K562 (cell line): ENCODE measurements at regions not wholly inside any gene's neighbourhood (a gene's known extent, or its start where the extent isn't known, plus 50 kb on each side); places are given as distances from the start of the nearest gene placed in this dataset.

Source experiments
- ATAC-seq: fragments of 200-7000 bp; cut with Tn5 transposase; 3 replicates; pipeline ENCODE4 v1.9.1; 2020; ENCODE audit warnings: moderate library complexity
- BruUV-seq: library from RNA; stranded (reverse); fragments of 400-500 nt; replicated peaks from 2 replicates; lab custom pipeline; 2021; lab: Mats Ljungman, UMichigan
- CTCF ChIA-PET: fragments of 300-600 bp; formaldehyde crosslinking; extraction: SDS; loops from one replicate; lab custom pipeline; 2021; ENCODE audit warnings: low intra/inter-chr PET ratio; lab: Yijun Ruan, JAX
- POLR2A ChIA-PET: fragments of 300-600, 350-650 bp; sonication (Branson Sonifier 250); formaldehyde crosslinking; extraction: SDS; loops from one replicate; lab custom pipeline; 2021; ENCODE audit warnings: antibody characterized with exemption, inconsistent platforms; lab: Yijun Ruan, JAX
- DNase-seq, 4 experiments: peaks; one replicate each; pipeline versions ENCODE4 v3.0.0 to v3.0.0-alpha.2; 2011 to 2018; ENCODE audit warnings: low spot score in 3 of 4, mixed read lengths in 3 of 4; ENCODE audit errors: extremely low read depth in 1 of 4
- FAIRE-seq: peaks from 2 replicates; lab custom pipeline; 2011; peaks lifted over from hg19 to GRCh38; lab: Jason Lieb, UNC
- H2AFZ ChIP-seq: 2 replicates; pipeline ENCODE4 v1.6.0; 2011; ENCODE audit warnings: low read depth, low read length, control low read depth, inconsistent platforms
- H3K27ac ChIP-seq: fragments of 200-600 bp; 3 replicates; pipeline ENCODE4 v1.8.0; 2011; ENCODE audit warnings: low read depth, mild to moderate bottlenecking, control low read depth, inconsistent platforms, low read length, moderate library complexity, mixed read lengths; ENCODE audit errors: extremely low read depth
- H3K27me3 ChIP-seq, 2 experiments: fragments of 300-600 bp in 1 of 2; 2 replicates in 1 of 2; 3 replicates in 1 of 2; pipeline versions ENCODE4 v1.6.0 to v1.8.0; 2011; ENCODE audit warnings: inconsistent platforms in 2 of 2, low read length in 2 of 2, mild to moderate bottlenecking in 1 of 2, mixed read lengths in 1 of 2, moderate library complexity in 1 of 2; ENCODE audit not compliant: control insufficient read depth in 2 of 2, insufficient read depth in 2 of 2
- H3K36me3 ChIP-seq: fragments of 300-600 bp; 3 replicates; pipeline ENCODE4 v1.8.0; 2011; ENCODE audit warnings: mild to moderate bottlenecking, low read length, inconsistent platforms; ENCODE audit not compliant: control insufficient read depth, insufficient read depth
- H3K4me1 ChIP-seq, 2 experiments: fragments of 200-600 bp in 1 of 2; replicated peaks in 1 of 2; 2 replicates in 1 of 2; 3 replicates in 1 of 2; pipeline versions ENCODE4 v1.5.1 to v1.8.0; 2011; ENCODE audit warnings: inconsistent platforms in 2 of 2, low read length in 2 of 2, mild to moderate bottlenecking in 1 of 2, mixed read lengths in 1 of 2, moderate library complexity in 1 of 2; ENCODE audit not compliant: control insufficient read depth in 2 of 2, insufficient read depth in 2 of 2
- H3K4me2 ChIP-seq: 2 replicates; pipeline ENCODE4 v1.6.1; 2011; ENCODE audit warnings: low read length, control low read depth, inconsistent platforms, mixed read lengths; ENCODE audit not compliant: insufficient read depth
- H3K4me3 ChIP-seq: fragments of 200-600 bp; sonication (generic), shearing (Covaris generic); 2 replicates; pipeline ENCODE4 v1.5.1; 2016; ENCODE audit warnings: control low read depth, inconsistent platforms
- H3K79me2 ChIP-seq: fragments of 200-600 bp; 3 replicates; pipeline ENCODE4 v1.8.0; 2011; ENCODE audit warnings: low read length, inconsistent platforms; ENCODE audit not compliant: control insufficient read depth, insufficient read depth
- H3K9ac ChIP-seq, 2 experiments: 2 replicates each; pipeline versions ENCODE4 v1.6.0 to v1.6.1; 2011; ENCODE audit warnings: low read depth in 2 of 2, low read length in 2 of 2, control low read depth in 1 of 2, inconsistent platforms in 1 of 2, mild to moderate bottlenecking in 1 of 2, mixed read lengths in 1 of 2; ENCODE audit not compliant: insufficient read depth in 1 of 2
- H3K9me1 ChIP-seq: one replicate; pipeline ENCODE4 v1.6.0; 2011; ENCODE audit warnings: inconsistent platforms, mild to moderate bottlenecking, low read length, moderate library complexity; ENCODE audit not compliant: control insufficient read depth, insufficient read depth
- H3K9me3 ChIP-seq: replicated peaks from 2 replicates; pipeline ENCODE4 v1.5.1; 2011; ENCODE audit warnings: low read depth, low read length, inconsistent platforms; ENCODE audit not compliant: control insufficient read depth, insufficient read depth
- H4K20me1 ChIP-seq: replicated peaks from 2 replicates; pipeline ENCODE4 v1.6.1; 2011; ENCODE audit warnings: low read length, inconsistent platforms, mixed read lengths; ENCODE audit not compliant: control insufficient read depth, insufficient read depth
- CEBPB ChIP-seq: fragments of 450-650 bp; IDR thresholded peaks from 2 replicates; pipeline ENCODE4 v1.6.1; 2016; ENCODE audit warnings: missing genetic modification characterization, missing compliant biosample characterization
- CEBPG ChIP-seq, 3 experiments: fragments of 200-800 bp in 1 of 3; sonication (Bioruptor generic) in 1 of 3; sonication (generic) in 1 of 3; formaldehyde crosslinking in 1 of 3; IDR thresholded peaks in 2 of 3; conservative IDR thresholded peaks in 1 of 3; 2 replicates each; pipeline versions ENCODE4 v1.6.1 to v1.8.0; 2016 to 2022; ENCODE audit warnings: missing compliant biosample characterization in 2 of 3, missing genetic modification characterization in 2 of 3, mild to moderate bottlenecking in 1 of 3, missing genetic modification reagents in 1 of 3
- CTCF ChIP-seq, 3 experiments: IDR thresholded peaks in 2 of 3; conservative IDR thresholded peaks in 1 of 3; 2 replicates each; pipeline ENCODE4 v1.5.1; 2011 to 2012; ENCODE audit warnings: low read length in 3 of 3, mild to moderate bottlenecking in 3 of 3, control low read depth in 2 of 3, improper control_type of control experiment in 1 of 3, inconsistent platforms in 1 of 3, low read depth in 1 of 3, mixed read lengths in 1 of 3, moderate library complexity in 1 of 3; ENCODE audit not compliant: insufficient read depth in 2 of 3
- EHMT2 ChIP-seq: fragments of 450-650 bp; IDR thresholded peaks from 2 replicates; pipeline ENCODE4 v1.6.1; 2018; ENCODE audit warnings: antibody characterized with exemption
- GMEB1 ChIP-seq: fragments of 250-450 bp; sonication (Bioruptor Pico); IDR thresholded peaks from 2 replicates; pipeline ENCODE4 v1.4.0; 2020; ENCODE audit warnings: mild to moderate bottlenecking
- ILF3 ChIP-seq: fragments of 450-650 bp; IDR thresholded peaks from 2 replicates; pipeline ENCODE4 v1.6.1; 2018; ENCODE audit warnings: antibody characterized with exemption, mild to moderate bottlenecking, moderate library complexity, borderline replicate concordance
- MTF1 ChIP-seq: fragments of 250-450 bp; sonication (Bioruptor Pico); IDR thresholded peaks from 2 replicates; pipeline ENCODE4 v1.9.0; 2021; ENCODE audit warnings: moderate library complexity, mild to moderate bottlenecking, inconsistent platforms, borderline replicate concordance
- NR2F6 ChIP-seq: fragments of 450-650 bp; formaldehyde crosslinking; IDR thresholded peaks from 2 replicates; pipeline ENCODE4 v1.4.0; 2020; ENCODE audit warnings: mild to moderate bottlenecking
- RERE ChIP-seq: sonication (generic); formaldehyde crosslinking; IDR thresholded peaks from 2 replicates; pipeline ENCODE4 v1.8.0; 2023; ENCODE audit warnings: missing genetic modification reagents, mild to moderate bottlenecking, borderline replicate concordance
- TAF9B ChIP-seq: fragments of 450-650 bp; IDR thresholded peaks from 2 replicates; pipeline ENCODE4 v1.6.1; 2018; ENCODE audit warnings: mild to moderate bottlenecking; ENCODE audit not compliant: partially characterized antibody
- ZNF184 ChIP-seq: sonication (generic); formaldehyde crosslinking; IDR thresholded peaks from 2 replicates; pipeline ENCODE4 v1.5.0; 2020; ENCODE audit warnings: missing genetic modification reagents
- WGBS: fragments of 100-300 bp; shearing (Covaris generic); methylation state at CpG from one replicate; pipeline ENCODE4 v1.1.6; 2016; ENCODE audit warnings: low coverage, mixed read lengths; ENCODE audit not compliant: insufficient coverage; ENCODE audit errors: missing lambda C conversion rate; 5-methylcytosine and 5-hydroxymethylcytosine counted together
- in situ Hi-C: fragments of 300-500 bp; cut with MboI; formaldehyde crosslinking; loops from 4 replicates; pipeline ENCODE4 v1.15.0; 2018; ENCODE audit warnings: inconsistent platforms, mixed read lengths
- intact Hi-C: fragments of 100-400 bp; cut with micrococcal nuclease; formaldehyde crosslinking; loops from 2 replicates; pipeline ENCODE4 v1.14.2; 2022

- no peak for DNase-seq
- BruUV-seq, result no TSS peak
- intact Hi-C loops, result loop anchor here (10.0 kb wide), 1 partner anchor 426 kb away; no protein-coding TSS in a partner anchor
- no peak for TF ChIP-seq TAF9B
- no peak for TF ChIP-seq CEBPG (CRISPR knock-in tag; IDR thresholded peaks at IDR 0.05)
- TF ChIP-seq CEBPG (tag; conservative IDR thresholded peaks at IDR 0.05 in 1 of 2, IDR thresholded peaks at IDR 0.05 in 1 of 2), result peak; percentile 59 to 70
- peak in 1 of 3 experiments; percentile 5; a peak in 1 of 6 replicates for TF ChIP-seq CTCF (IDR thresholded peaks at IDR 0.05 in 2 of 3, conservative IDR thresholded peaks at IDR 0.05 in 1 of 3; ENCODE audit: insufficient read depth in 2 of 3, low read depth in 1 of 3, low read length in 3 of 3)
- TF ChIP-seq NR2F6, result no peak
- TF ChIP-seq EHMT2, result no peak
- no peak for TF ChIP-seq ZNF184
- TF ChIP-seq RERE (CRISPR knock-in tag), result no peak
- peak; percentile 61 for TF ChIP-seq CEBPB (tag)
- TF ChIP-seq ILF3, result no peak
- no peak for TF ChIP-seq MTF1 (CRISPR knock-in tag)
- no peak for TF ChIP-seq GMEB1
Measured at GRCh38 chr3:152930516-152930915, 95.6 kb downstream of the P2RY1 start.

More at GRCh38 chr3:152930516-152930915, 95.6 kb downstream of the P2RY1 start:
- in situ Hi-C loops, result no loop called here
- ChIA-PET POLR2A (no interaction called here), CTCF (no interaction called here)
- Histone ChIP-seq H2AFZ (no peak overlapping the region), H4K20me1 (no peaks in the 10 kb centered on the region), H3K79me2 (no peaks in the 10 kb centered on the region), H3K4me2 (no peak overlapping the region), H3K27ac (no peak overlapping the region), H3K36me3 (no peaks in the 10 kb centered on the region), H3K9me3 (no peaks in the 10 kb centered on the region), H3K9ac (no peak overlapping the region), H3K9me1 (no peaks in the 10 kb centered on the region), H3K27me3 (no peaks in the 10 kb centered on the region), H3K4me3 (no peak overlapping the region), H3K4me1 (no peaks in the 10 kb centered on the region)
- FAIRE-seq (no peak), ATAC-seq (peak; percentile 76)
- WGBS, result 36% methylated on average over 2 of the region's 2 CpGs
